SK-MEL-5 (cell line): ENCODE measurements at regions not wholly inside any gene's neighbourhood (a gene's known extent, or its start where the extent isn't known, plus 50 kb on each side); places are given as distances from the start of the nearest gene placed in this dataset.
"Not testable (repeated sequence)": the region's sequence is repeated elsewhere in the genome, so short reads cannot be mapped to it uniquely, and the experiment has no call there.

Experiments used
- DNase-seq: peaks from one replicate; pipeline ENCODE4 v3.0.0-alpha.2; 2016; ENCODE audit warnings: low read depth, low spot score
- in situ Hi-C: cut with HindIII; loops from 2 replicates; pipeline ENCODE4 v1.10.0; 2016; ENCODE audit warnings: low sequenced_read_pairs, high pct_unique_total_duplicates, low pct_unique_long_range_greater_than_20kb

DNA sequence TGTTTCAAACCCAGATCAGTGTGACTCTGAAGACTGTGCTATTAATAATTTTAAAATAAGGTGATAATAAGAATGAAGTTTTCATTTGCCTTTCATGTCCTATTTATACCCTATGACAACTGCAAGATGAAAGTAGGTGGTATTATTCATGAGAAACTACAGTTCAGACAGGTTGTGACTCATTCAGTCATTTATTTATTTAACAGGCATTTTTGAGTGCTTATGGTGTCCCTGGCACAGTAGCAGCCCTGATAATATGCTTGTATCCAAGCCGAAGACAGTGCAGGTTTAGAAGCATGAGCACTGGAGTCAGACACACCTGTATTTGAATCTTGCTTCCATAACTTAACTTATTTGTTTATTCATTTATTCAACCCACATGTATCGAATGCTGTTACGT is 87.1 kb downstream of the FZD1 start:
- in situ Hi-C loops = no loop called here
- no peak for DNase-seq

DNA sequence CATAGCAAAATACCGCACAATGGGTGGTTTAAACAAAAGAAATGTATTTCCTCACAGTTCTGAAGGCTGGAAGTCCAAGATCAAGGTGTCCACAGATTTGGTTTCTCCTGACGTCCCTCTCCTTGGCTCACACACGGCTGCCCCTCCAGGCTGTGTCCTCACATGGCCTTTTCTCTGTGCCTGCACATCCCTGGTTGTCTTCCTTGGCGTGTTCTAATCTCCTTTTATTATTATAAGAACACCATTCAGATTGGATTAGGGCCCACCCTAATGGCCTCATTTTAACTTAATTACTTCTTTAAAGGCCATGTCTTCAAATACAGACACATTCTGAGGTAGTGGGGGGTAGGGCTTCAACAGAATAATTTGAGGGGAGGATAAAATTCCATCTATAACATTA is 87.9 kb downstream of the FZD1 start:
- DNase-seq = no peak
- in situ Hi-C loops = no loop called here

DNA sequence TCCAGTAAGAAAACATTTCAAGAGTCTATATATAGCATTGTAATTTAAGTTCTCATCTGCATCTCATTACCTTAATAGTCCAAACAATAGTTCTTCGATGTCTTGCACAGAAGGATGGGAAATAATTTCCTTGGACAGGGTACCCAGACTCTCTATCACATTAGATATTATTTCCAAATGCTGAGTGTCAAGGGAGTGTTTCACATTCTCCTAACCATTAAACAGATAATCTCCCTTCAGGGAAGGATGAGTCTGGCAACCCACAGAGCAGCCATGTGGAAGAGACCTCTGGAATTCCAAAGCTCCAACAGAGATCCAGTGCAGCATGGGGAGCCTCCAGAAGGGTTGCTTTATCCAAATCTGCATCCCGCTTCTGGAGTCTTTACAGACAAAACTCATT is 89.6 kb downstream of the FZD1 start:
- in situ Hi-C loops = no loop called here
- no peak for DNase-seq

DNA sequence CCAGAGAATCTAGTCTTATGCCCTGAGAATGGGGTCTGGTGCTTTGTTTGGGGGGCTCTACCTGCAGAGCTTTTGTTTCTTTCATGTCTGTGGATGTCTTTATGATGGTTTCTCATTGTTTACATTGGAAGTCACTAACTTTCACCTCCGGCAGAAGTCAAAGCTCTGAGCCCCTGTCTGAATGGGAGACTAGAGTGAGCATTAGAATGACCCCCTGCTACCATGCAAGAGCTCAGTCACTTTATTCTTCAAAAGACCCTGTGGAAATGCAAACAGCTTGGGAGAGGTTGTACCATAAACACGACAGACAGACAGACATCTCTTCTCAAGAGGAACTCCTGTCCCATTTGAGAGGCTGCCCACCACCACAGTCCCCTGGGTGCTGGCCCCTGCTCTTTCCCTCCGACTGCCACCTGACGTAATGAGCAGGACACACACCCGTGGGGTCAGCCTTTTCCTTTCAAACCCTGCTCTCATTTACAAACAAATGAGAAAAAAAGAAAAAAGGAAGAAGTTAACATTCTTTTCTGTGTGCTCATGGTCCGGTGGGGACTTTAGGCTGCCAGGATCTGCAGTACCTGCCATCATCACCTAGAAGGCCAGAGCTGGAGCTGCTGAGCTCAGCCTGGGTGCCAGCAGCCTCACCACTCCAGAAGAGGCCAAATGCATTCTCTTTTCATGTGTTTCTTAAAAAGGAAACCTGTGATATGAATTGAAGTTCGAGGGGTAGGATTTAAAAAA is 91.6 kb downstream of the FZD1 start:
- in situ Hi-C loops = no loop called here
- DNase-seq = no peak

DNA sequence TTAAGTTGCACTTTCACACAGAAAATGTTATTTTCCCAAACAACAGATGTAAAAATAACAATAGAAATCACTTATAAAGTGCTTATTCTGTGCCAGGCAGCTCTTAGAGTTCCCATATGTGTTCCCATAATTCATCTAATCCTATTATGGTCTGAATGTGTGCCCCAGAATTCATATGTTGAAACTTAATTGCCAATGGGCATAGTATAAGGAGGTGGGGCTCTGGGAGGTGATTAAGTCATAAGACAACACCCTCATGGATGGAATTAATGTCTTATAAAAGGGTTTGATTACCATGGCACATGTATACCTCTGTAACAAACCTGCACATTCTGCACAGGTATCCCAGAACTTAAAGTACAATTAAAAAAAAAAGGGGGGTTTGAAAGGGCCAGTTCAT is 92.7 kb downstream of the FZD1 start:
- in situ Hi-C loops = no loop called here
- no peak for DNase-seq

DNA sequence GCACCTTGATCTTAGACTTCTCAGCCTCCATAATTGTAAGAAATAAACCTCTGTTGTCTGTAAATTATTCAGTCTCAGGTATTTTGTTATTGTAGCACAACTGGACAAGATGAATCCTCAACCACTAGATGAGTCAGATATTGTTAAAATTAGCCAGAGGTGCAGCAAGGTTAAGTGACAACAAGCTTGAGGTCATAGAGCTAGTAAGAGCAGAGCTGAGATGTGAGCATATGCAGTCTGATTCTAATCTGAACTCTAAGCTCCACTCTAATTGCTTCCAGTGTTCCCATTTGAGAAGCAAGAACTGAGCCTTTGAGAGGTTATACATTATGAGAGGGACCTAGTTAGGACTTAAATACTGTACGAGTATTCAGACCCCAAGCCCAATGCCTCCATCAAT is 93.1 kb downstream of the FZD1 start:
- in situ Hi-C loops = no loop called here

DNA sequence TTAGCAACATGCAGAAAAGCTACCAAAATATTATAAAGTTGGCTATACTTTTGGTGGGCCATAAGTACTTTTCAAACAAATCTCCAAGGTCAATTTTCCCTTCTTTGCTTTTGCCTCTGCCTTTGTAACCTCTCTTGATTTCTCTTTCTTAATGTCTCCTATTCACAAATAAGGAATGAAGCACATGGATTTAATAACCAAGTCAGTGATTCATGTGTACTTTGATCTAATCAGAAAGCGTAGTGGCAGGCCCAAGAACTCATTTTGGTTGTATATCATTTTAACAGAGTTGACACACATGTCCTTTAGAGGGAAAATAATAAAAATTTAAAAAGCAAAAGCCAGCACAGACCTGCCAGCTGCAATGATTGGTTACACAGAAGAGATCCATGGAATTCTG is 93.7 kb downstream of the FZD1 start:
- in situ Hi-C loops = no loop called here
- no peak for DNase-seq

More for the DNA sequence above, 93.1 kb downstream of the FZD1 start:
- no peak for DNase-seq

DNA sequence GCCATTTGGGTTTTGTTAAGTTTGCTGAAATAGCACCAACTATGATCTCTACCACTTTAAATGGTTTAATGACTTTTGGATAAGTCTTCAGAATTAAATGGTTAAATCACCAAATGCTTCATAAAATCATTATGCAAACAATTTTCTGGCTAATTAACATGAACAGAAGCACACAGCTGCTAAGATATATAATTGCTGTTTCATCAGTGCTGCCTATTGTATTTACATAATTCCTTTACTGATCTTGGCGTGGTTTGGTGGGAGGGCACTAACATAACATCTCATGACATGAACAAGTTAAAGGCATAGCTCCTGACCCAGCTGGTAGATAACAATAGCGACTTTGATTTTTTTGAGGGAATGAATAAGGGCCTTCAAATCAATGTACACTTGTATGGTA is 94.1 kb downstream of the FZD1 start:
- in situ Hi-C loops = no loop called here

DNA sequence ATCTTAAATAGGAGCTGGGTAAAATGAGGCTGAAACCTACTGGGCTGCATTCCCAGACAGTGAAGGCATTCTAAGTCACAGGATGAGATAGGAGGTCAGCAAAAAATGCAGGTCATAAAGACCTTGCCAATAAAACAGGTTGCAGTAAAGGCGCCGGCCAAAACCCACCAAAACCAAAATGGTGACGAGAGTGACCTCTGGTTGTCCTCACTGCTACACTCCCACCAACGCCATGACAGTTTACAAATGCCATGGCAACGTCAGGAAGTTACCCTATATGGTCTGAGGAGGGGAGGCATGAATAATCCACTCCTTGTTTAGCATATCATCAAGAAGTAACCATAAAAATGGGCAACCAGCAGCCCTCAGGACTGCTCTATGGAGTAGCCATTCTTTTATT is 100.9 kb downstream of the FZD1 start:
- in situ Hi-C loops, DNase-seq: not testable (repeated sequence)

More for the DNA sequence above, 94.1 kb downstream of the FZD1 start:
- DNase-seq = peak; percentile 29

DNA sequence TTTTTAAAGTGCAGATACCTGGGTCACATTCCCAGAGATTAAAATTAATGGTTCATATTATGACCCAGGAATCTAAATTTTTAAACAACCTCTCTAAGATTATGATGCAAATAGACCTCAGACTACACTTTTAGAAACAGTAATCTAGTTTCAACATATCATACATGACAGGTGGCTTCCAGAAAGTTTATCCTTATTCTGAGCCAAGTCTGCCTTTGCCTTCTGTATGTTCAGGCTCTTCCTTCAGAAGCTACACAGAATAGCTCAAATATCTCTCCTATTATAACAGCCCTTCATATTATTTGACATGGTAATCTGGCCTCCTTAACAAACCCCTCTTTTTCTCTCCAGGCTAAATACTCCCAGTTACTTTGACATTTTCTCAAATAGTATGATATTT is 101.9 kb downstream of the FZD1 start:
- in situ Hi-C loops = no loop called here
- no peak for DNase-seq

DNA sequence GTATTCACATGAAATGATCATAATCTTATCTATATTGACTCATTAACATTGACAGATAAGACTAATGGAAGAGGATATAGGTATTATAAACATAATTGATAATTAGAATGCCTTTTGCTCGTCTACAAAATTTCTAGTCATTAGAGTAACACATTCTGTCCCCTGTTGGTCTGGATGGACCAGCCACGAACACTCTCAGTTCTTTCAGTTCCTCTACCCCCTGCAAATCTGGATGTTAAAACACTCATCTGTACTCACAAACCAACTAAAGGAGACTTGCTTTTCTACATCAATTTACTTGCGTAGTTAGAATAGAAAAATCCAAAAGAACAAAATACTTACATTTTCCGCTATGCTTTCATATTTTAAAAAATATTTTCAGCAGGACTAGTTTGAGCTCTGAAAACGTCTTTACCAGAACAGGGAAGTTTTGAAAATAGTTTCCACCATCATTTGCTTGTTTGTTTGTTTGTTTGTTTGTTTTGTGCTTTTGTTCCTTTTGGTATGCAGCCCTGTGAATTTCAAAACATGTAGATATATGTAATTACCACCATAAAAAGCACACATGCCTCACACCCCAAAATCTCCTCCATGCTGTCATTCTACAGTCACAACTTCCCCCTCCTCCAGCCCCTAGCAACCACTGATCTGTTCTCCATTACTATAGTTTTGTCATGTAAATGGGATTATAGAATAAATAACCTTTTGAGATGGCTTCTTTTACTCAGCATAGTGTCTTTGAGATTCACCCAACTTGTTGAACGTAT is 103.8 kb downstream of the FZD1 start:
- DNase-seq = no peak
- in situ Hi-C loops = no loop called here

DNA sequence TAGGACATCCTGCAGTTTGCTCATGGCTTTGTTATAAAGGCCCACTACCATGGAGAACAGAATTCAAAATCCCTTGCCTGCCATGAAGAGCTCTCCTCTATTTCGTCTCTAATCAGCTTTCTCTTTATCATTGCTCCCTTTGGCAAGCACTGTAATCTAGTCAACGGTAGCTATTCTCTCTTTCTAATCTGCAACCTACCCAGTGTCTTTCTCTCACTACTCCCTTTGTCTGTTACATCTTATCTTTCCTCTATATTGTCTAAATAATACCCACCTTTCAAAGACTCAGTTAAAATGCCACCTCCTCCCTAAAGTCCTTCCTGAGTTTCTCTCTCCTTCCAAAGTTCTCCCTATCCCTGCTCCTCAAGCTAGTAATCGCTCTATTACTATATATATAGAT is 108.1 kb downstream of the FZD1 start:
- DNase-seq = no peak
- in situ Hi-C loops = no loop called here

DNA sequence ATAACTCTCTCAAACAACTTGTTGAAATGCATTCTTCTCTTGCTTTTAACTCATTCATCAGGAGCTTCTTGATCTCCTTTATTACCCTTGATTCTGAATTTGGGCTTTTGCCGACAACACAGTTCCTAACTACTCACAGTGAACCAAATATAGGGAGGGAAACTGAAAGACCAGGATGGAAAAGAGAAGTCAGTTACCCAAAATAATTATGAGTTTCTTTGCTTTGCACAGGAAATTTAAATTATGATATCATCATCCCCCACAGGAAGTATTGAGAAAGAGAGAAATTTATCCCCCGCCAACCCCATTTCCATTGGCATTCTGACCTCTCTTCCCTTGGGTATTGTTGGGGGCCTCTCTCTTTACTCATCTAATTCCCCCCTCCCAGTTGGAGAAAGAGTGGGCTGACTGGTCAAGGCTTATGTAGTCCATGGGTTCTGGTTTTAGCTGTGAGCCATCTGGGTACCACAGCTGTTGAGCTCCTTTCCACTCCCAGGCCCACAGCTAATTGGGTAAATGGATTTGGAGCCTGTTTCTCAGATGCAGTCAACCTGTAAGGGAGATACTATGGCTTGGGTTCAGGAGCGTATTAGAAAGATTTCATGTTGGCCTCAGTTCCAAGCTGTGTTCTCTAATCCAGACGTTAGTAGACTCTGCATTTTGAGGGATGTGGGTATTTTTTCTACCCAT is 109.0 kb downstream of the FZD1 start:
- DNase-seq = no peak
- in situ Hi-C loops = no loop called here

DNA sequence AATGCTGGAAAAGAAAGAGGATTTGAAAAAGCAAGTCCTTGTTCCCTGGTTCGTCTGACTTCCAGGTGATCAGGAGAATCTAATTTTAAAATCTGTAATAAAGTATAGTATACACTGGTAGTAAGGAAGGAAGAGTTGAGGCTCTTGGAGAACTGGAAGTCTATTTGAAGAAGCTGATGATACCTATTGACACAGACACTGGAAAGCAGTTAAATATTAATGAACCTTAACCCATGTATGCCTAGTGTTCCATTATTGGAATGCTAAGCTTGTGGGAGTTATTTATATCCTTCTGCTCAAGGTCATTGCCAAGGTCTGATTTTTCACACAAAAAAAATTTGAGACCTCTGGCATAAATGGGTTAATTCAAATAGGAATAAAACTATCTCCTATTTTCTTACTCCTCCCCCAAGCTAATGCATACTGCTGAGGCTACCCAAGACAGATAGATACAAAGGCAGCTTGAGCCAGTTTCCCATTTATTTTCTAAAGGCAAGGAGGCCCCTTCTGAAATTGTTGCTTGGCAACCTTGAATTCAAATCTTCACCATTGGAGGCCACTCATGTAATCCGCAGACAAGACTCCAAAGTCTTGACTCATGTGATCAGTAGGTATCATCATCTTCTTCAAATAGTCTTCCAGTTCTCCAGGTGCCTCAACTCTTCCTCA is 110.2 kb downstream of the FZD1 start:
- in situ Hi-C loops = no loop called here
- no peak for DNase-seq

DNA sequence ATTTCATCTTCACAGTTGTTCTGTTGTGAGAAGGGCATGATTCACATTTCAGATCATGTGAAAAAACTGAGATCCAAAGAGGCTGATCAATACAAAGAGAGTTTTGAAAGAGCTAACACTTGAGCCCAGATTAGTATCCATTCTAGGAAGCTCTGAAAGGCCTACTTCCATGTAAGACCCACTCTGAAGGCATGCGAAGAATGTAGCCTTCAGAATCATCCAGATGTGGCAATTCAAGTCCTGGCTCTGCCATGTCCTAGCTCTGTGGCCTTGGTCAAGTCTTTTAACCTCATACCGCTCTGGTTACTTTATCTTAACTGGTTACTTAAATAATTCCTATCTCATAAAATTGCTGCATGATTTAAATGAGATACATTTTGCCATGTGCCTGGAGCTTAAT is 111.1 kb downstream of the FZD1 start:
- DNase-seq = no peak
- in situ Hi-C loops = no loop called here

DNA sequence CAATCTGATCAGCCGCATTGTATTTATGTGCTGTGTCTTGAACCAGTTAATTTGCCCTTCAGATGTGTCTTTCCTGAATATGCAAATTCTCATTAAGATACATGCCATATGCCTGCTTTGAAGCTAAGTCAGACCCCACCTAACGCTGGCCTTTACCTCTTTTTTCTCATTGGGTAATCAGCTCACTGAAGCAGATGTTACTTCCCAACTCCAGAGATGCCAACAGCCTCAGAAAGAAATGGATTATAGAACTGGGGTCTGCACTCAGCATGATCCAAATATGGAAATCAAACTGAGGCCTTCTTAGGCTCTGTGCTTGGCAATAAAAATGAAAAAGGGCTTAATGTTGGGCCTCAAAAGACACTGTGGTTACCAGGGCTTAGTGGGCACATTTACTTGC is 113.9 kb downstream of the FZD1 start:
- no peak for DNase-seq
- in situ Hi-C loops = no loop called here

DNA sequence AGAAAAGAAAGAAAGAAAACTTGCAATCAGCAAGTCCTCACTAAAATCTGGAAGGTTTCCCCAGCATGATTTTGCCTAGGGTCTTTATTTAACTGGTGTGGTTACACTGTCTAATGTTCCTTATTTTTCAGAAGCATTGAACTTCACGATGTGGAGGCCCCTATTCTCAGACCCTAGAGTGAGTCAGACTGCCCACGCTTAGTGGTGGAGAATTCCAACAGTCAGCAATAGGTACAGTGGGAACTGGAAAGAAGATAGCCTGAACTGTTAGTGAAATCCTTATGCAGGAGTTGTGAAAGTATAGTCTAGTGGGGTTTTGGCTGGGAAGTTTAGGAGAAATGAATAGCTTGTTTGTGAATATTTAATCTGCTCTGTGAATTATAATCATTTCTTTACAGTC is 115.0 kb downstream of the FZD1 start:
- no peak for DNase-seq
- in situ Hi-C loops = no loop called here

DNA sequence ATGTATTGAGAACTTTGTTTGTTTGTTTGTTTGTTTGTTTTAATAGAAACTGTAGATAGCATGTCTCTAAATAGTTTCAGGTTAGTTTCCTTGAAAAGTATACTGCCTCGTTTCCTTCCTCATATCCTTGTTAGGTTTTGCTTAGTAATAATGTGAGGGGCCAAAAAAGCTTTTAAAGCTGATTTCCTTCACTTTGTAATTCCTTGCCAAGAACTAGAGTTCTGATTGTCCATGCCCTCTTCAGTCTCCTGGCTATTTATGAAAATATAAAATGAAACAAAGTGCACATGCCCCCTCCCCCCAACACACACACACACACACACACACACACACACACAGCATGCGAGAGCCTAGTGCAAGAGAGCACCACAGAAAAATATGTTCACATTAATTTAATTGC is 115.8 kb downstream of the FZD1 start:
- in situ Hi-C loops = no loop called here
- DNase-seq = no peak
